ENCODE measurements at regions not wholly inside any gene's neighbourhood (a gene's known extent, or its start where the extent isn't known, plus 50 kb on each side); places are given as distances from the start of the nearest gene placed in this dataset.
"Not testable (repeated sequence)": the region's sequence is repeated elsewhere in the genome, so short reads cannot be mapped to it uniquely, and the experiment has no call there.

DNA sequence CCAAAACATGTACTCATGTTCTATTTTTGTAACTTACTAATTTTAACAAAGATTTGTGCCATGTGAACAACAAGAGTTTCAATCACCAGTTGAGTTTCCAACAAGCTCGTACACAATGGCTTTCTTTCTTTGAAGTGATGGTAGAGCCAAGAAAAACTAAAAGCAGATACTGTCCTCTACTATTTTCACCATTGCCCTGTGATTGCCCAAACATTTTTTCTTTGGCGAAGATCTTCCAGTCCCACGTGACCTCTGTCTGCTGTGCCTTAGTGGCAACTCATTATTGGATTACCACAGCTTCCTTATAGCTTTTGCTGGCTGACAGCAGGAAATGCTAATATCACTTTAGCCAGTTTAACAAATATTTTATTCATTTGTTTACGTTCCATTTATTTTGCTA is 1147.1 kb downstream of the STIM2 start:
- WGBS, 2 donors: 49% methylated on average over 4 of the region's 4 CpGs
- no peak for DNase-seq
- no peak overlapping the region for H3K27ac ChIP-seq
- no peaks in the 10 kb centered on the region for H3K27me3 ChIP-seq
- TF ChIP-seq POLR2A (IDR thresholded peaks at IDR 0.05): no peak
- TF ChIP-seq, protein P1, sequence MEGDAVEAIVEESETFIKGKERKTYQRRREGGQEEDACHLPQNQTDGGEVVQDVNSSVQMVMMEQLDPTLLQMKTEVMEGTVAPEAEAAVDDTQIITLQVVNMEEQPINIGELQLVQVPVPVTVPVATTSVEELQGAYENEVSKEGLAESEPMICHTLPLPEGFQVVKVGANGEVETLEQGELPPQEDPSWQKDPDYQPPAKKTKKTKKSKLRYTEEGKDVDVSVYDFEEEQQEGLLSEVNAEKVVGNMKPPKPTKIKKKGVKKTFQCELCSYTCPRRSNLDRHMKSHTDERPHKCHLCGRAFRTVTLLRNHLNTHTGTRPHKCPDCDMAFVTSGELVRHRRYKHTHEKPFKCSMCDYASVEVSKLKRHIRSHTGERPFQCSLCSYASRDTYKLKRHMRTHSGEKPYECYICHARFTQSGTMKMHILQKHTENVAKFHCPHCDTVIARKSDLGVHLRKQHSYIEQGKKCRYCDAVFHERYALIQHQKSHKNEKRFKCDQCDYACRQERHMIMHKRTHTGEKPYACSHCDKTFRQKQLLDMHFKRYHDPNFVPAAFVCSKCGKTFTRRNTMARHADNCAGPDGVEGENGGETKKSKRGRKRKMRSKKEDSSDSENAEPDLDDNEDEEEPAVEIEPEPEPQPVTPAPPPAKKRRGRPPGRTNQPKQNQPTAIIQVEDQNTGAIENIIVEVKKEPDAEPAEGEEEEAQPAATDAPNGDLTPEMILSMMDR (IDR thresholded peaks at IDR 0.05): no peak
- H3K36me3 ChIP-seq: no peaks in the 10 kb centered on the region
- intact Hi-C loops (cut with DNase I): no loop called here
- no peaks in the 10 kb centered on the region for H3K9me3 ChIP-seq
- H3K4me1 ChIP-seq: no peaks in the 10 kb centered on the region
- H3K4me3 ChIP-seq: no peak overlapping the region

DNA sequence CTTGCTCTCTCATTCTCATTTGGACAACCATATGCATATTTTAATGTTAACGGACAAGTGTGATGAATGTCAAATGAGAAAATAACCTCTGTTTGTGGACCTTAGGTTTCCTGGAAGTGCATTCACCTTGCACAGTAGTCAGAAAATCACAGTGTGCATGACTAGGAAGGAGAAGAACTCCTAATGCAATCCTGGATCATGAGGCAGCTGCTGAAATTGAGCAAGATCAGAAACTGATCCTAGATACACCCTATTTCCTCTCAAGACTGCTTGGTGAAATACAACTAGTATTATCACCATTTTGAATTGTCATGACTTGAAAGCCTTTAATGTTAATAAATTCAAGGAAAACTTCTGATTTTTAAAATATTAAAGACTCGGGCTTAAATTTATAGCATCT is 1148.9 kb downstream of the STIM2 start:
- intact Hi-C loops (cut with DNase I): no loop called here
- H3K27me3 ChIP-seq: no peaks in the 10 kb centered on the region
- WGBS, 2 donors: 60 to 65% methylated on average over 2 of the region's 2 CpGs
- TF ChIP-seq, protein P1 (IDR thresholded peaks at IDR 0.05): no peak
- no peak for TF ChIP-seq POLR2A (IDR thresholded peaks at IDR 0.05)
- no peak for DNase-seq
- no peak overlapping the region for H3K4me3 ChIP-seq
- no peak overlapping the region for H3K27ac ChIP-seq
- H3K9me3 ChIP-seq: peaks cover 0 to 8% (median 0%) of the 10 kb centered on the region in 3 donors
- no peaks in the 10 kb centered on the region for H3K36me3 ChIP-seq
- no peaks in the 10 kb centered on the region for H3K4me1 ChIP-seq

DNA sequence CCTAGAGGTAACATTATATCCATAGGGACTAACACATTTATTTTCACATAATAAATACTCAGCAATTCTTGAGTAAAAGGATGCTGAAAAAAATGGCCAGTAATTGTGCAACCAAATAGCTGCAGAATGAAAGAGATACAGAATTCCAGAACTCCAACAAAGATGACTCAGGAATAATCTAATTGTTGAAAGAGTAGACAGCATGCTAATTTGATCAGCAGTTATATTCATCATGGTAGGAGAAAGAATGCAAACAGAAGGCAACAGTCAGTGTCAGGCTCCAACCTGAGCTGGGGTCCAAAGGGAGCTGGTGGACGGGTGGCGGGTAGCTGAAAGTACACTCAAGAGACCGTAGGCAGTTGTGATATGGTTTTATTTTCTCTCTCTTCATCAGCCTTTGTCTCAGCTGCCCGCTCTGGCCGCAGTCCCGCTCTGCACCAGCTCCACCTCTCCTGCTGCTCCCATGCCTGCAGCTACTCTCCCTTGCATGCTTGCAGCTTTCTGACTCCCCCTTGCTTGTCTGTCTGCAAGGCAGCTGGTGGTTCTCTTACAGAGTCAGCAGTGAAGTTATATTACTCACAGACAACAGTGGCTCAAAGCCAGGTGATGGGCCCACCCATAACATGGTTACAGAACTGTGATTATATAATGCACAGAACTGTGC is 1150.1 kb downstream of the STIM2 start:
- DNase-seq: no peak

DNA sequence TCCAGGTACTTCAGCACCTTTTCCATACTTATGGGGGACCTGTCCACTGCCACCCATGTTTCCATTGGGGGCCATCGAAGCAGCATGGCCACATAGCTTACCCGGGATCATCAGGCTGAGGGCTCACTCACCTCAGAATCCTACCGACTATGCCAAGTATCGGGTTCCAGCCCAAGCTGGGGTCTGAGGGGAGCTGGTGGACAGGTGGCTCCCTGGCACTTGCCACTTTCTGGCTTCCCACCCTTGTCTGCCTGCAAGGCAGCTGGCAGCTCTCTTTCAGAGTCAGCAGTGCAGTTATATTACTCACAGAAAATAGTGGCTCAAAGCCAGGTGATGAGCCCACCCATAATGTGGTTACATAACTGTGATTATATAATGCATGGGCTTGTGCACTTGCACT is 1153.8 kb downstream of the STIM2 start:
- TF ChIP-seq POLR2A (IDR thresholded peaks at IDR 0.05): no peak
- TF ChIP-seq, protein P1 (IDR thresholded peaks at IDR 0.05): no peak
- DNase-seq: no peak
- no peaks in the 10 kb centered on the region for H3K4me1 ChIP-seq
- H3K36me3 ChIP-seq: no peaks in the 10 kb centered on the region
- H3K27me3 ChIP-seq: no peaks in the 10 kb centered on the region
- intact Hi-C loops (cut with DNase I): no loop called here
- H3K4me3 ChIP-seq: no peak overlapping the region
- H3K9me3 ChIP-seq: peaks cover 0 to 12% (median 0%) of the 10 kb centered on the region in 3 donors
- H3K27ac ChIP-seq: no peak overlapping the region
- WGBS, 2 donors: 88% methylated on average over 4 of the region's 4 CpGs; no CpG with 5 or more reads in 1 of the 2 donors

More for the DNA sequence above, 1150.1 kb downstream of the STIM2 start:
- H3K4me1 ChIP-seq: no peaks in the 10 kb centered on the region
- TF ChIP-seq, protein P1 (IDR thresholded peaks at IDR 0.05): no peak
- TF ChIP-seq POLR2A (IDR thresholded peaks at IDR 0.05): no peak
- H3K36me3 ChIP-seq: no peaks in the 10 kb centered on the region
- H3K9me3 ChIP-seq: peaks cover 0 to 12% (median 0%) of the 10 kb centered on the region in 3 donors
- H3K4me3 ChIP-seq: no peak overlapping the region
- intact Hi-C loops (cut with DNase I): no loop called here
- no peaks in the 10 kb centered on the region for H3K27me3 ChIP-seq
- no peak overlapping the region for H3K27ac ChIP-seq
- WGBS, 2 donors: 84 to 89% methylated on average over 6 of the region's 6 CpGs

DNA sequence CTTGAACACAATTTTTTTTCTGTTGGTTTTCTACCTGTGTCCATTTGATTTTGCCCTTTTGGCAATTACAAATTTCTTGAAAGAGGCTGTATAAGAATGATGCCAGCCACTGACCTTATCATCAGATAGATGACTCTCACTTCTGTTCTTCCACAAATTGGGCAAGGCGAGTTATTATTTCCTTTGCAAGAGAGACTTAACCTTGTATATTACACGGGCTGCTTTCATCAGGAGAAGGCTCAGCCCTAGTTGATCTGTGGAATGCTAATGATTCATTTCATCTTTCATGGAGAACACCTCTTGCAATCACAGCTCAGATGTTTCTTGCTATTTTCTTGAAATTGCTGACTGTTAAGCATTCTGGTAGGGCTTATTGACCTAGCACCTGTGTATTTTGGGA is 1155.4 kb downstream of the STIM2 start:
- no peak for DNase-seq
- 69 to 72% methylated on average over 2 of the region's 2 CpGs for WGBS, 2 donors
- Histone ChIP-seq H3K9me3 (peaks cover 0 to 12% (median 0%) of the 10 kb centered on the region in 3 donors), H3K36me3 (no peaks in the 10 kb centered on the region), H3K4me3 (no peak overlapping the region), H3K27ac (no peak overlapping the region), H3K27me3 (no peaks in the 10 kb centered on the region), H3K4me1 (no peaks in the 10 kb centered on the region)
- intact Hi-C loops (cut with DNase I): no loop called here
- TF ChIP-seq POLR2A (IDR thresholded peaks at IDR 0.05): no peak

DNA sequence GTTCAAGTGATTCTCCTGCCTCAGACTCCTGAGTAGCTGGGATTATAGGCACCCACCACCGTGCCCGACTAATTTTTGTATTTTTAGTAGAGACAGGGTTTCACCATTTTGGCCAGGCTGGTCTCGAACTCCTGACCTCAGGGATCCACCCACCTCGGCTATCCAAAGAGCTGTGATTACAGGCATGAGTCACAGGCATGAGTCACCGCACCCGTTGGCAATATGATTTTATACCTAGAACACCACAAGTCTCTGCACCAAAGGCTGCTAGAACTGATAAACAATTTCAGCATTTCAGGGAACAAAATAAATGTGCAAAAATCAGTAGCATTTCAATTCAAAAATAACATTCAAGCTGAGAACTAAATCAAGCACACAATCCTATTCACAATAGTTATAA is 1177.6 kb downstream of the STIM2 start:
- H3K4me3 ChIP-seq; DNase-seq; H3K27ac ChIP-seq; H3K4me1 ChIP-seq; intact Hi-C loops (cut with DNase I); H3K36me3 ChIP-seq; H3K27me3 ChIP-seq: not testable (repeated sequence)
- peaks cover 0 to 15% (median 0%) of the 10 kb centered on the region in 3 donors for H3K9me3 ChIP-seq
- WGBS, 2 donors: 19 to 75% methylated on average over 4 to 6 of the region's 6 CpGs
